ENCODE measurements at regions not wholly inside any gene's neighbourhood (a gene's known extent, or its start where the extent isn't known, plus 50 kb on each side); places are given as distances from the start of the nearest gene placed in this dataset.

GRCh38 chr13:111940892-111941291 is 126.1 kb upstream of the SOX1 start:
- TF ChIP-seq CTCF (IDR thresholded peaks at IDR 0.05) (no peak), POLR2A (IDR thresholded peaks at IDR 0.05) (no peak)

All from suprapubic skin (tissue), 3 donors.